Colonic mucosa (tissue), 4 donors: ENCODE measurements at regions not wholly inside any gene's neighbourhood (a gene's known extent, or its start where the extent isn't known, plus 50 kb on each side); places are given as distances from the start of the nearest gene placed in this dataset.

Experiments used
- DNase-seq: peaks from one replicate; pipeline ENCODE4 v3.0.0-alpha.2; 2020
- H3K27ac ChIP-seq: fragments of 200-600 bp; one replicate; pipeline ENCODE4 v1.8.0; 2021
- H3K27me3 ChIP-seq: fragments of 200-600 bp; one replicate; pipeline ENCODE4 v1.8.0; 2021
- H3K36me3 ChIP-seq: fragments of 200-600 bp; one replicate; pipeline ENCODE4 v1.8.0; 2021
- H3K4me1 ChIP-seq: fragments of 200-600 bp; one replicate; pipeline ENCODE4 v1.8.0; 2021; ENCODE audit warnings: mild to moderate bottlenecking
- H3K4me3 ChIP-seq: fragments of 200-600 bp; one replicate; pipeline ENCODE4 v1.8.0; 2021
- H3K9ac ChIP-seq, 2 donors: one replicate each; pipeline ENCODE4 v1.7.0; 2013; ENCODE audit warnings: control low read depth in 2 of 2, low read depth in 2 of 2, low read length in 2 of 2
- H3K9me3 ChIP-seq: fragments of 200-600 bp; one replicate; pipeline ENCODE4 v1.8.0; 2021
- intact Hi-C: fragments of 100-400 bp; cut with DNase I; formaldehyde crosslinking; loops from one replicate; pipeline ENCODE4 v1.14.1; 2022
- TF ChIP-seq, protein P1 (sequence below): fragments of 200-600 bp; IDR thresholded peaks from one replicate; pipeline ENCODE4 v1.8.0; 2022; ENCODE audit warnings: antibody characterized with exemption, mild to moderate bottlenecking
- donor health status: healthy.
- donor health status: DM: no; HTN: no; CAD: no.
- donor health status: DM: no; HTN: no; CAD: no.

DNA sequence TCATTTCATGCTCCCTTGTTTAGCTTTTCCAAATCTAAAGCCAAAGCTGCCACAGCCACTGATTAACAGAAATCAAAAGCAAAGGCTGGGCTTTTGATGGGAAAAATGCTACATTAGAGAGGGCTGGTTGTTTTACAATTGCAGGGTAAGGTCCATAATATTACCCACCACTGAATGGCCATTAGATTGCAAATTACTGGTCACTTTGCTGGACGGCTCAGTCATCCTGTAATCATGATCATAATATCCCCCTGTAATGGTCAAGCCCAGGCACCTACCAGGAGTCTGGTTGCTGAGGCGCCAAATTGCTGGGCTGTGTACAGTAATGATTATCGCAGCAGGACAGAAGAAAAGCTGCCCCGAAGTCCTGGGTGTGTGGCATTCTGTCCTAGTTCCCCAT is 286.5 kb downstream of the ZSWIM6 start:
- no peaks in the 10 kb centered on the region for H3K4me1 ChIP-seq
- no peaks in the 10 kb centered on the region for H3K36me3 ChIP-seq
- TF ChIP-seq, protein P1, sequence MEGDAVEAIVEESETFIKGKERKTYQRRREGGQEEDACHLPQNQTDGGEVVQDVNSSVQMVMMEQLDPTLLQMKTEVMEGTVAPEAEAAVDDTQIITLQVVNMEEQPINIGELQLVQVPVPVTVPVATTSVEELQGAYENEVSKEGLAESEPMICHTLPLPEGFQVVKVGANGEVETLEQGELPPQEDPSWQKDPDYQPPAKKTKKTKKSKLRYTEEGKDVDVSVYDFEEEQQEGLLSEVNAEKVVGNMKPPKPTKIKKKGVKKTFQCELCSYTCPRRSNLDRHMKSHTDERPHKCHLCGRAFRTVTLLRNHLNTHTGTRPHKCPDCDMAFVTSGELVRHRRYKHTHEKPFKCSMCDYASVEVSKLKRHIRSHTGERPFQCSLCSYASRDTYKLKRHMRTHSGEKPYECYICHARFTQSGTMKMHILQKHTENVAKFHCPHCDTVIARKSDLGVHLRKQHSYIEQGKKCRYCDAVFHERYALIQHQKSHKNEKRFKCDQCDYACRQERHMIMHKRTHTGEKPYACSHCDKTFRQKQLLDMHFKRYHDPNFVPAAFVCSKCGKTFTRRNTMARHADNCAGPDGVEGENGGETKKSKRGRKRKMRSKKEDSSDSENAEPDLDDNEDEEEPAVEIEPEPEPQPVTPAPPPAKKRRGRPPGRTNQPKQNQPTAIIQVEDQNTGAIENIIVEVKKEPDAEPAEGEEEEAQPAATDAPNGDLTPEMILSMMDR, result no peak
- no peak overlapping the region for H3K27ac ChIP-seq
- no peaks in the 10 kb centered on the region for H3K27me3 ChIP-seq
- no peaks in the 10 kb centered on the region for H3K9me3 ChIP-seq
- H3K4me3 ChIP-seq, result no peak overlapping the region
- intact Hi-C loops, result loop anchor here (10.0 kb wide), 1 partner anchor 64 kb away; no protein-coding TSS in a partner anchor
- no peak overlapping the region for H3K9ac ChIP-seq
- DNase-seq, result no peak

- no peak overlapping the region for H3K27ac ChIP-seq
- no peak overlapping the region for H3K4me3 ChIP-seq
- H3K9ac ChIP-seq, result no peak overlapping the region
- H3K36me3 ChIP-seq, result no peaks in the 10 kb centered on the region
- H3K27me3 ChIP-seq, result no peaks in the 10 kb centered on the region
- no peak for DNase-seq
- TF ChIP-seq, protein P1, result no peak
- intact Hi-C loops, result loop anchor here (10.0 kb wide), 1 partner anchor 64 kb away; no protein-coding TSS in a partner anchor
- H3K4me1 ChIP-seq, result no peaks in the 10 kb centered on the region
- no peaks in the 10 kb centered on the region for H3K9me3 ChIP-seq
These were observed 287.2 kb downstream of the ZSWIM6 start for GRCh38 chr5:61619289-61619688.

GRCh38 chr5:61619777-61620518 is 287.9 kb downstream of the ZSWIM6 start:
- intact Hi-C loops, result loop anchor here (10.0 kb wide), 1 partner anchor 65 kb away; no protein-coding TSS in a partner anchor
- no peak overlapping the region for H3K4me3 ChIP-seq
- H3K27me3 ChIP-seq, result no peaks in the 10 kb centered on the region
- TF ChIP-seq, protein P1, result no peak
- H3K9ac ChIP-seq, result no peak overlapping the region
- H3K36me3 ChIP-seq, result no peaks in the 10 kb centered on the region
- DNase-seq, result no peak
- H3K9me3 ChIP-seq, result no peaks in the 10 kb centered on the region
- H3K27ac ChIP-seq, result no peak overlapping the region
- no peaks in the 10 kb centered on the region for H3K4me1 ChIP-seq

GRCh38 chr5:61620699-61621182 is 288.7 kb downstream of the ZSWIM6 start:
- Histone ChIP-seq H3K9me3 (no peaks in the 10 kb centered on the region), H3K36me3 (no peaks in the 10 kb centered on the region), H3K27me3 (no peaks in the 10 kb centered on the region), H3K4me3 (no peak overlapping the region), H3K4me1 (peaks cover 4% of the 10 kb centered on the region), H3K27ac (no peak overlapping the region), H3K9ac (no peak overlapping the region)
- no peak for DNase-seq
- intact Hi-C loops, result no loop called here
- TF ChIP-seq, protein P1, result no peak

GRCh38 chr5:61621202-61621650 is 289.2 kb downstream of the ZSWIM6 start:
- no peaks in the 10 kb centered on the region for H3K9me3 ChIP-seq
- H3K4me1 ChIP-seq, result peaks cover 4% of the 10 kb centered on the region
- no peak overlapping the region for H3K4me3 ChIP-seq
- no peaks in the 10 kb centered on the region for H3K36me3 ChIP-seq
- DNase-seq, result no peak
- TF ChIP-seq, protein P1, result no peak
- H3K27ac ChIP-seq, result no peak overlapping the region
- intact Hi-C loops, result no loop called here
- H3K27me3 ChIP-seq, result no peaks in the 10 kb centered on the region
- no peak overlapping the region for H3K9ac ChIP-seq
